Spleen (tissue), 7 donors: ENCODE measurements at regions not wholly inside any gene's neighbourhood (a gene's known extent, or its start where the extent isn't known, plus 50 kb on each side); places are given as distances from the start of the nearest gene placed in this dataset.

Experiments
- POLR2A ChIP-seq, 3 donors: fragments of 450-650 bp; IDR thresholded peaks; one replicate each; pipeline ENCODE4 v1.5.1; 2017; ENCODE audit warnings: antibody characterized with exemption in 3 of 3, mild to moderate bottlenecking in 1 of 3
- POLR2AphosphoS5 ChIP-seq, 3 donors: sonication (generic); formaldehyde crosslinking; IDR thresholded peaks; one replicate each; pipeline ENCODE4 v1.5.1; 2017; ENCODE audit warnings: antibody characterized with exemption in 3 of 3
- TF ChIP-seq, protein P1 (sequence below), 11 experiments: fragments of 200-600 bp in 7 of 11; fragments of 450-650 bp in 4 of 11; sonication (generic) in 4 of 11; IDR thresholded peaks in 8 of 11; conservative IDR thresholded peaks in 3 of 11; 1 replicate in 7 of 11; 2 replicates in 4 of 11; pipeline versions ENCODE4 v1.4.0 to v1.8.0; 2016 to 2021; ENCODE audit warnings: antibody characterized with exemption in 11 of 11, inconsistent platforms in 4 of 11, mild to moderate bottlenecking in 1 of 11
- donor health status: DM: no; HTN: no; CAD: no; lungs with moderate emphysema.
- donor health status: DM: no; HTN: no; CAD: no.
- donor health status: DM: no; HTN: no; CAD: no.

DNA sequence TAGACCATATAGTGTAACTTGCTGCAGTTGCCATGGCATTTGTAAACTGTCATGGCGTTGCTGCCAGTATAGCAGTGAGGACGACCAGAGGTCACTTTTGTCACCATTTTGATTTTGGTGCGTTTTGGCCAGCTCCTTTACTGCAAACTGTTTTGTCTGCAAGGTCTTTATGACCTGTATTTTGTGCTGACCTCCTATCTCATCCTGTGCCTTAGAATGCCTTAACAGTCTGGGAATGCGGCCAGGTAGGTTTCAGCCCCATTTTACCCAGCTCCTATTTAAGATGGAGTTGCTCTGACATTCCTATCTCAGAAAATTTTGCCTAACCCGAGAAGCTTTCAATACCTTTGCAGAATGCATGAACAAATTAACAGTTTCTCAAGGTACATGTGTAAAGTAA, 914.4 kb upstream of the ACO1 start:
- TF ChIP-seq POLR2A (IDR thresholded peaks at IDR 0.05) (no peak), POLR2AphosphoS5 (IDR thresholded peaks at IDR 0.05) (no peak)
- TF ChIP-seq, protein P1, sequence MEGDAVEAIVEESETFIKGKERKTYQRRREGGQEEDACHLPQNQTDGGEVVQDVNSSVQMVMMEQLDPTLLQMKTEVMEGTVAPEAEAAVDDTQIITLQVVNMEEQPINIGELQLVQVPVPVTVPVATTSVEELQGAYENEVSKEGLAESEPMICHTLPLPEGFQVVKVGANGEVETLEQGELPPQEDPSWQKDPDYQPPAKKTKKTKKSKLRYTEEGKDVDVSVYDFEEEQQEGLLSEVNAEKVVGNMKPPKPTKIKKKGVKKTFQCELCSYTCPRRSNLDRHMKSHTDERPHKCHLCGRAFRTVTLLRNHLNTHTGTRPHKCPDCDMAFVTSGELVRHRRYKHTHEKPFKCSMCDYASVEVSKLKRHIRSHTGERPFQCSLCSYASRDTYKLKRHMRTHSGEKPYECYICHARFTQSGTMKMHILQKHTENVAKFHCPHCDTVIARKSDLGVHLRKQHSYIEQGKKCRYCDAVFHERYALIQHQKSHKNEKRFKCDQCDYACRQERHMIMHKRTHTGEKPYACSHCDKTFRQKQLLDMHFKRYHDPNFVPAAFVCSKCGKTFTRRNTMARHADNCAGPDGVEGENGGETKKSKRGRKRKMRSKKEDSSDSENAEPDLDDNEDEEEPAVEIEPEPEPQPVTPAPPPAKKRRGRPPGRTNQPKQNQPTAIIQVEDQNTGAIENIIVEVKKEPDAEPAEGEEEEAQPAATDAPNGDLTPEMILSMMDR (IDR thresholded peaks at IDR 0.05 in 8 of 11, conservative IDR thresholded peaks at IDR 0.05 in 3 of 11), result no peak
